HepG2 (cell line): ENCODE measurements at regions not wholly inside any gene's neighbourhood (a gene's known extent, or its start where the extent isn't known, plus 50 kb on each side); places are given as distances from the start of the nearest gene placed in this dataset.

Source experiments
- CTCF ChIP-seq: sonication (generic); formaldehyde crosslinking; IDR thresholded peaks from 2 replicates; pipeline ENCODE4 v1.5.0; 2020; ENCODE audit warnings: mild to moderate bottlenecking, missing genetic modification reagents, moderate library complexity
- ELF4 ChIP-seq: sonication (generic); formaldehyde crosslinking; IDR thresholded peaks from 2 replicates; pipeline ENCODE4 v1.5.0; 2020; ENCODE audit warnings: missing genetic modification reagents, mild to moderate bottlenecking, moderate library complexity, borderline replicate concordance
- HCFC1 ChIP-seq: fragments of 150-350 bp; IDR thresholded peaks from 2 replicates; pipeline ENCODE4 v1.6.1; 2014; ENCODE audit warnings: low read depth, low read length
- JUN ChIP-seq: sonication (generic); formaldehyde crosslinking; IDR thresholded peaks from 2 replicates; pipeline ENCODE4 v1.4.0; 2020; ENCODE audit warnings: mild to moderate bottlenecking, missing genetic modification reagents
- SMAD1 ChIP-seq: sonication (generic); formaldehyde crosslinking; IDR thresholded peaks from 2 replicates; pipeline ENCODE4 v1.4.0; 2020; ENCODE audit warnings: missing genetic modification reagents, low read depth, mild to moderate bottlenecking, borderline replicate concordance
- SP140L ChIP-seq: sonication (generic); formaldehyde crosslinking; IDR thresholded peaks from 2 replicates; pipeline ENCODE4 v1.4.0; 2020; ENCODE audit warnings: missing genetic modification reagents, borderline replicate concordance
- TAF1 ChIP-seq: sonication (generic); formaldehyde crosslinking; IDR thresholded peaks from 2 replicates; pipeline ENCODE4 v1.4.0; 2020; ENCODE audit warnings: missing genetic modification reagents
- U2AF2 ChIP-seq: fragments of 200-400 bp; formaldehyde crosslinking; IDR thresholded peaks from 2 replicates; pipeline ENCODE4 v1.6.1; 2017; ENCODE audit warnings: low read depth, mild to moderate bottlenecking, low read length
- YY1 ChIP-seq: IDR thresholded peaks from 2 replicates; pipeline ENCODE4 v1.6.1; 2011; ENCODE audit warnings: low read length, low read depth, moderate library complexity, mild to moderate bottlenecking; ENCODE audit not compliant: insufficient read depth, insufficient replicate concordance
- ZNF24 ChIP-seq: fragments of 450-650 bp; IDR thresholded peaks from 2 replicates; pipeline ENCODE4 v1.6.1; 2017; ENCODE audit warnings: antibody characterized with exemption, mild to moderate bottlenecking
- ZNF414 ChIP-seq: sonication (generic); formaldehyde crosslinking; IDR thresholded peaks from 2 replicates; pipeline ENCODE4 v1.5.0; 2020; ENCODE audit warnings: missing genetic modification reagents
- ZNF570 ChIP-seq: sonication (generic); formaldehyde crosslinking; IDR thresholded peaks from 2 replicates; pipeline ENCODE4 v1.4.0; 2020; ENCODE audit warnings: mild to moderate bottlenecking, missing genetic modification reagents, borderline replicate concordance
- ZNF589 ChIP-seq: sonication (generic); formaldehyde crosslinking; conservative IDR thresholded peaks from 2 replicates; pipeline ENCODE4 v1.8.0; 2022; ENCODE audit warnings: mild to moderate bottlenecking, moderate library complexity, missing genetic modification reagents

- no peak for TF ChIP-seq ZNF589
- TF ChIP-seq ZNF414 (CRISPR knock-in tag), result no peak
- no peak for TF ChIP-seq ZNF570
- TF ChIP-seq CTCF (CRISPR knock-in tag), result no peak
- TF ChIP-seq TAF1, result no peak
- TF ChIP-seq JUN (CRISPR knock-in tag), result no peak
- TF ChIP-seq SP140L (CRISPR knock-in tag), result no peak
- TF ChIP-seq HCFC1, result no peak
- no peak for TF ChIP-seq YY1
- TF ChIP-seq SMAD1 (CRISPR knock-in tag), result no peak
- no peak for TF ChIP-seq U2AF2
- no peak for TF ChIP-seq ELF4
- TF ChIP-seq ZNF24, result no peak
Measured at GRCh38 chr1:164498792-164499191, 60.2 kb upstream of the PBX1 start.
